Urothelium cell line (cell line): ENCODE measurements at regions not wholly inside any gene's neighbourhood (a gene's known extent, or its start where the extent isn't known, plus 50 kb on each side); places are given as distances from the start of the nearest gene placed in this dataset.

Experiments
- DNase-seq: peaks from one replicate; pipeline ENCODE4 v3.0.0; 2011; ENCODE audit warnings: low spot score, mixed read lengths
- FAIRE-seq: peaks from 2 replicates; lab custom pipeline; 2011; peaks lifted over from hg19 to GRCh38; lab: Jason Lieb, UNC

DNA sequence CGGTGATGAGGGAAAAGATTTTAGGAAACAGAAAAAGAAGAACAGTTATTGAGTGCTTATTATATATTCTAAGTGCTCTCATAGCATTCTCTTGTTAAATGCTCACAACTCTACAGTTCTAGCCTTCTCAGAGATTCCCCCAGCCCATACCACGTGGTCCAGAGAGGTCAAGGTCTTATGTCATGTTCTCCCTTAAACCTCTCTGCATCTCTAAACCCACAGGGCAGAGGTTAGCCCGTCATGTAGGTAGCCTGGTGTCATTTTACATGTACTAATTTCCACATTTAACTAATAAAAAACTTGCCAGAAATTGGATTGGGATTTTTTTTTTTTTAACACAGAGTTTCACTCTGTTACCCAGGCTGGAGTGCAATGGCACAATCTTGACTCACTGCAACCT lies 178.0 kb downstream of the CEMIP2 start:
- no peak for FAIRE-seq
- no peak for DNase-seq

- no peak for DNase-seq
- no peak for FAIRE-seq
Observed at GRCh38 chr9:71589612-71590011, 178.7 kb downstream of the CEMIP2 start.

DNA sequence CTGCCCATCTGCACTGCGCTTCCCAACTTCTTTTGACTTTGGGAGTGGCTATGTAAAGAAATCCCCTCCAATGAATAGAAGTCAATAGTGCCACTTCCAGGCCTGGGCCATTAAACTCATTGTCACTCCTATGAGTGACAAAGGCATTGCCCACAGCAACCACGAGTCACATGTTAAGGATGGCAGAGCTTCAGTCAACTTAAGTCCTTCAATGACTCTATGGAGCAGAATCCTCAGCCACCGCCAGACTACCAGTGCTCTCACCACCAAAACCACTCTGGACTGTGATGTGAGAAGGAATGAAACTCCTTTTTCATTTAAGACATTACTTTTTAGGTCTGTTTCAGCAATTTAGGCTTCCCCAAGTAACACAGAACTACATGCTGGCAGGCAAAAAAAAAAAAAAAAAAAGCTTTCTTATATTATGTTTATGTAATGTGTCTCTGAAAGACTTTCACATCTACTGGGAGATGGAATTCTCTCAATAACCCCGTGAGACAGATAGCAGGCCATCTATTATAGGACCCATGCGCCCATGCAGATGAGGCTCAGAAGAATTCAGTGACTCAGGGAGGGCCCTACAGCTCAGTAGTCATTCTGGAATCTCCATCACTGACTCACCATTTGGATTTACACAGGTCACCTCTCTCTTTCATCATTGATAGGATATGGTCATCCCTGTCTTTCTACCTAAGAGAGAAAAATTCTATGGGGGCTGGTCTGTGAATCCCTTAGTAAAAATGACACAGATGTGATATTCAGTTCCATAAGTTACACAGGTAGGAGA lies 180.5 kb downstream of the CEMIP2 start:
- DNase-seq (peak; percentile 19), FAIRE-seq (no peak)

DNA sequence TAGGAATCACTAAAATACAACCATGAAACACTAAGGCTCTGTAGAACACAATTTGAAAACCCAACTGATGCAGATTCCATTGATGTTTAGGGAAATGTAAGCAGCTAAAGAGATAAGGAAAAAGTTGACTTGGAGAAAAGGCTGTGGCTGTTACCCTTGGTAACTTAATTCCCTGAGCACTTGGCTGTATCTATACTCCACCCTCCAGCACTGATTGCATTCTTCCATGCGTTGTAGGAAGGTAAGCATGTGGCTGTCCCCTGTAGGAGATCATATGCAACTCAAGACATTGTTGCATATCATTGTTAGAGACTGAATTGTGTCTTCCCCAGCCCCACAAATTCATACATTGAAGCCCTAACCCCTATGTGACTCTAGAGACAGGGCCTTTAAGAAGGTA lies 184.5 kb downstream of the CEMIP2 start:
- FAIRE-seq (no peak), DNase-seq (no peak)

- FAIRE-seq (no peak), DNase-seq (no peak)
Observed at GRCh38 chr9:71582347-71582746, 186.0 kb downstream of the CEMIP2 start.

DNA sequence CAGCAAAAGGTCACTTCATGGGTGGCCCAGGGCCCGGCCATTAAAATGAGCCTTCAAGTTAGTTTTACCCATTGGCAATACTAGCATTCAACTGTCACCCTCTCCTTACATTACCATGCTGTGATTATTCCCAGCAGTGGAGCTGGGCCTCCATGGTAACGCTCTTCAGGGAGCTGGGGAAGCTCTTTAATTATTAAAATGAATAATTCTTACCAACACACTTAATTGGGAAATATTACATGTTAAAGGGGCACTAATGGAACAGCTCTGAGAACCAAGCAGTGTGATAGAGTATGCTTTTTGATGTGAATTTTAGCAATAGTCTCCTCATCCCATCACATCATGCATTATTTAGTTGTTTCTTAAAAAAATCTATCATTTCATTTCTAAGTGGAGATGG lies 187.2 kb downstream of the CEMIP2 start:
- DNase-seq (no peak), FAIRE-seq (no peak)

- no peak for DNase-seq
- FAIRE-seq = no peak
Observed at GRCh38 chr9:71571186-71571585, 197.1 kb downstream of the CEMIP2 start.

- DNase-seq (no peak), FAIRE-seq (no peak)
Observed at GRCh38 chr9:71567890-71568289, 200.4 kb downstream of the CEMIP2 start.

GRCh38 chr9:71562140-71562539 lies 206.2 kb downstream of the CEMIP2 start:
- DNase-seq = no peak
- no peak for FAIRE-seq

DNA sequence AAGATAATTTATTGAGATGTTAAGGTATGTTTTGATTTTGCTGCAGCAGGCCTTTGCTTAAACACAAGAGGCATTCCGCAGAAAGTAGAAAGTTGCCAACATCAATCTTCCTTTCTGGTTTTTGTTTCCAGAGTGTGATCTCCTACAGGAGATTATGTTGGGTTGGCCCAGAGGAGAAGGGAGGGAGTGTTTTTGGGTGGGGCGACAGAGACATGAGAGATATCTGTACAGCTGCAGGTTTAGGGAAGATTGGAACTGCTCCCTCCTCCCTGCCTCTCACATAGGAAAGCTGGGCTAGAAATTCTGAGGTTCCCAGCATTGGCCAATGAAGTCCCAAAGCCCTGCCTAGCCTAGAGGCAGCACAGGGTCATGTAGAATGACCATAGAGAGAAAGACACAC lies 211.0 kb downstream of the CEMIP2 start:
- DNase-seq = no peak
- FAIRE-seq = no peak

GRCh38 chr9:71552480-71552879 lies 215.8 kb downstream of the CEMIP2 start:
- DNase-seq (no peak), FAIRE-seq (no peak)

DNA sequence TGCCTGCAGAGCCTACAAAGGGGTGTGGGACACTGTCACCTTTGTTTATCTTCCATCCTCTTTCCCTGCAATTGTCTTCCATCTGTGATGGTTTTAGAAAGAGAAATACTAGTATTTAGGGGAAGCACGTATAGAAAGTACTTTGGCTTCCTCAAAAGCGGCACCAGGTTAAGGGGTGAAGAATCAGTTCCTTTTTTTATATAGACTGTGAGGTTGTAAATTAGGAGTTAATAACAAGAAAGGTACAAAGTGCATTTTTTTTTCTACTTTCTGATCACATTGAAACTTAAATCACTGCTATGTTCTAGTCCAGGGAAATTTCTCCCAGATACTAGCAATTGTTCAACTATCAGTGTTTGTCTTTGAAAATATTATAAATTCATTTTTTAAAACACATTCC lies 219.3 kb downstream of the CEMIP2 start:
- FAIRE-seq = no peak
- DNase-seq = no peak

DNA sequence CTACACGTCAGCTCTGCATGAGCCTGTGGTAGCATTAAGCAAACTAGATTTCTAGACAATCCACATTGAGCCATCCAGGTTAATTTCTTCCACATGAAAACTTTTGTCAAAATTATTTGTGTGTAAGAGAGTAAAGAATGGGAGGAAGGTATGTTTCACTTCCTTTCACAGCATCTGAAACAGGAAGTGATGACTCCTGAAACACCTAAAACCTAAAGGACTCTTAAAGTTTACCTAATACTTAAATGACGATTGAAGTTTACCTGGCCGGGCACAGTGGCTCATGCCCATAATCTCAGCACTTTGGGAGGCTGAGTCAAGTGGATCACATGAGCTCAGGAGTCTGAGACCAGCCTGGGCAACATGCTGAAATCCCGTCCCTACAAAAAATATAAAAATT lies 223.8 kb downstream of the CEMIP2 start:
- FAIRE-seq (no peak), DNase-seq (no peak)

DNA sequence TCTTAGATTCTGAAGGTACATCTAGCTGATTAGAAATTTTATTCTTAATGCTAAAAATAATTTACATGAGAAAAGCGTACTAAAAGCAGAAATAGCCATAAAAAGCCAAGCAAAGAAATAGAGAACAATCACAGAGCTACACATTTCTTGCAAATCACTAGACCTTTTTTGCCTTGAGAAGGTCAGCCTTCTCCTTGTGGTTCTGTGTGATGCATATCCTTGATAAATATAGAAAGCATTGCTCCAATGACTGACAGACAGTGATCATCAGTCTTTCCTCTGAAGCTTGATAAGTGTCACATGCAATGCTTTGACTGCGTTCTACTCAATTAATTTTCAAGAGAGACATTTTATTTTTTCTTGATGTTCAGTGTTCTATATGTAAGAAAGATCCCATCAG lies 226.9 kb downstream of the CEMIP2 start:
- DNase-seq (no peak), FAIRE-seq (no peak)

DNA sequence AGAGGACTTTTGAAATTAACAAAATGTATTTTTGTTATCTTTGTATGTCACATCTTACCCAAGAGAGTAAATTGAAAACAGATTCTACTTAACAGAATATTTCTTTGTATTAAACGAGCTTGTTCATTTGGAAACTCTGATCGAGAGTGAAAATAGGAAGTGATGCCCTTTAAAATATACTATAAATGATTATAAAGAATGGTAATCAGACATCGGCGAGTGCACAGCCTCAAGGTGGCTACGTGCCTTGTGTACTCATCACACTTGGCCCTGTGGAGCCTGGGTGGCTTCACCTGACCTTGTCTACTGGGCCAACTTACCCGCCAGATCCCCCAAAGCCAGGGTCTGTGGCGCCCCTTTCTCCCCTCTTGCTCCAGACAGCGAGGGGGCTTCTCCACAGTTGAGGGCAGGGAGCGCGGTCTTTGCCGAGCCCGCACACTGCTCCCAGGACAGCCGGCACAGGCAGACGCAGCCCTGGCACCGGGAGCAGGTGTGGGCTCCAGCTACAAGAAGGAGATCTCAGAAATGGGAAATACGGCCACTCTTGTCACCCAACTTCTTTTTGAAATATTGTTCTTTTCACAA lies 243.2 kb downstream of the CEMIP2 start:
- DNase-seq = no peak
- FAIRE-seq = no peak

- no peak for FAIRE-seq
- DNase-seq = no peak
Observed at GRCh38 chr9:71524516-71524915, 243.8 kb downstream of the CEMIP2 start.

DNA sequence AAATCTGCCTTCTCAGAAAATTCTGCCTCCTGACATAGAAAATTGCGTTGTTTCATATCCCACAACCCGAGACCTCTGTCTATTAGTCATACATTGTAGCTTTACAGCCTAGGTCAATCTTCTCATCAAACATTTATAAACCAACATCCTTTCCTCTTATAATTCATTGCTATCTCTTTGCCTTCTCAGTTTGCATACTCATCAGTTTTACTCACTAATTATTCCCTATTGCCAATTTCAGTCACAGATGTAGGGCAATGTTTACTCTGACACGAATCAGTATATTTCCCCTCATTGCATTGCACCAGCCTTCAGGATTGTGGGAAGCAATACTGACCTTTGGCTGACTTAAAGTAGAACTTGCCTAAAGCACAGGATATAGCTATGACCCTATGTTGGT lies 247.2 kb downstream of the CEMIP2 start:
- DNase-seq = no peak
- FAIRE-seq = no peak

GRCh38 chr9:71519098-71519696 lies 249.1 kb downstream of the CEMIP2 start:
- FAIRE-seq = no peak
- no peak for DNase-seq

GRCh38 chr9:71518045-71518827 lies 250.1 kb downstream of the CEMIP2 start:
- FAIRE-seq (no peak), DNase-seq (no peak)

DNA sequence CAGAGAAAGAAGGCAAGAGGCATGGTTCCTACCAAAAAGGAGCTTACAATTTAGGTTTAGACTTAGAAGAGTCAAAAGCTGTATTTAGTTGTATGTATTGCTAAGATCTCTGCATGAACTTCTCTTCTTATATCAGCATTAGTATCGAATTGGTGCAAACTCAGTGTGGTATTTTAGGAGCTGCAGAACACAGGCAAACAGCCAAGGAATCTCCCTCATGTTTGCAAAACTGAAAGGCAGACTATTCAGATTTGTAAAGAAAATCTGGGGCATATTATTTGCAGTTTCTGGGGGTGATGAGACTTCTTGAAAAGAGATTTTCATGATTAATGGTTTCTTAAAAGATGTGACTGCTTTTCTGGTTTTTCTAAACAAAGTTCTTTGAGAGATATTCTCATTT lies 252.7 kb downstream of the CEMIP2 start:
- FAIRE-seq (no peak), DNase-seq (no peak)

DNA sequence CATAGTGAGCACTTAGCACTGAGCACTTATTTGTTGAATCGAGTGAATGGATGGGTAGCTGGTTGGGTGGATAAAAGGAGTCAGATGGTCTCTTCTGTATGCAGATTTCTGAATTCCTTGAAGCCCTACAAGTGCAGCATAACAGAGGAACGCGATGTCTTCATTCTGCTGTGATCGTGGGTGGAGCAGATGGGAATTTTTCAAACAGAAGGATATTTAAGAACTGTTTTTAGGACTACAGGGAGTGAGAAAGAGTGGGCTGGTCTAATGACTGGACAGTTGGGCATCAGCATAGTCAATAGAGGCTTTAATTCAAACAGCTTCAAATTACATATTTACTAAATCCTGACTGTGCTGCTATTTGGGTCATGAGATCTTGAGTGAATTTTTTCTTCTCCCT lies 253.2 kb downstream of the CEMIP2 start:
- DNase-seq = no peak
- FAIRE-seq = no peak
